ENCODE measurements at regions not wholly inside any gene's neighbourhood (a gene's known extent, or its start where the extent isn't known, plus 50 kb on each side); places are given as distances from the start of the nearest gene placed in this dataset.

- TF ChIP-seq, protein P1, sequence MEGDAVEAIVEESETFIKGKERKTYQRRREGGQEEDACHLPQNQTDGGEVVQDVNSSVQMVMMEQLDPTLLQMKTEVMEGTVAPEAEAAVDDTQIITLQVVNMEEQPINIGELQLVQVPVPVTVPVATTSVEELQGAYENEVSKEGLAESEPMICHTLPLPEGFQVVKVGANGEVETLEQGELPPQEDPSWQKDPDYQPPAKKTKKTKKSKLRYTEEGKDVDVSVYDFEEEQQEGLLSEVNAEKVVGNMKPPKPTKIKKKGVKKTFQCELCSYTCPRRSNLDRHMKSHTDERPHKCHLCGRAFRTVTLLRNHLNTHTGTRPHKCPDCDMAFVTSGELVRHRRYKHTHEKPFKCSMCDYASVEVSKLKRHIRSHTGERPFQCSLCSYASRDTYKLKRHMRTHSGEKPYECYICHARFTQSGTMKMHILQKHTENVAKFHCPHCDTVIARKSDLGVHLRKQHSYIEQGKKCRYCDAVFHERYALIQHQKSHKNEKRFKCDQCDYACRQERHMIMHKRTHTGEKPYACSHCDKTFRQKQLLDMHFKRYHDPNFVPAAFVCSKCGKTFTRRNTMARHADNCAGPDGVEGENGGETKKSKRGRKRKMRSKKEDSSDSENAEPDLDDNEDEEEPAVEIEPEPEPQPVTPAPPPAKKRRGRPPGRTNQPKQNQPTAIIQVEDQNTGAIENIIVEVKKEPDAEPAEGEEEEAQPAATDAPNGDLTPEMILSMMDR (IDR thresholded peaks at IDR 0.05): no peak
- no peak for TF ChIP-seq POLR2A (IDR thresholded peaks at IDR 0.05)
Measured at GRCh38 chr14:65356327-65356836, 56.1 kb upstream of the FUT8 start.
